ENCODE measurements at regions not wholly inside any gene's neighbourhood (a gene's known extent, or its start where the extent isn't known, plus 50 kb on each side); places are given as distances from the start of the nearest gene placed in this dataset.
"Not testable (repeated sequence)": the region's sequence is repeated elsewhere in the genome, so short reads cannot be mapped to it uniquely, and the experiment has no call there.

DNA sequence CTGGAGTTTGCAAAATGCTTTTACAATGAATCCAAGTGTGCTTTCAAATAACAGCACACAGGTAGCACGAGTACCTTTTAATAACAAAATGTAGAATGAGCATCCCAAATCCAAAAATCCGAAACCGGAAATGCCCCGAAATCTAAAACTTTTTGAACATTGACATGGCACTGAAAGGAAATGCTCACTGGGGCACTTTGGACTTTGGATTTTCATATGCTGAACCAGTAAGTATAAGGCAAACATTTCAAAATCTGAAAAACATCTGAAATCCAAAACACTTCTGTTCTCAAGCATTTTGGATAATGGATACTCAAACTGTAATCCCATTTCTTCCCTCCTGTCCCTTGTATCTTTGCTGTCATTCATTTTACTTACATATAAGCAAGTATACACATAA, 50.1 kb downstream of the GCNT4 start:
- DNase-seq (ENCODE audit: low read depth) = no peak

DNA sequence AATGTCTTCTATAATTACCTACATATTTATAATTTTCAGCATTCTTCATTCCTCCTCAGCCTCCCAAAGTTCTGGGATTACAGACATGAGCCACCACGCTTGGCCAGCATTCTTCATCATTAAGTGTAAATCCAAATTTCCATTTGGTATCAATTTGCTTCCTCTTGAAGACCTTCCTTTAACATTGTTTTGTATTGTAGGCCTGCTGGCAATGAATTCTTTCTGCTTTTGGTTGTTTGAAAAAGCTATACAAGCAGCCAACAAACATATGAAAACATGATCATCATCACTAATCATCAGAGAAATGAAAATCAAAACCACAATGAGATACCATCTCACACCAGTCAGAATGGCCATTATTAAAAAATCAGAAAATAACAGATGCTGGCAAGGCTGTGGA, 56.4 kb downstream of the GCNT4 start:
- DNase-seq (ENCODE audit: low read depth) = no peak

DNA sequence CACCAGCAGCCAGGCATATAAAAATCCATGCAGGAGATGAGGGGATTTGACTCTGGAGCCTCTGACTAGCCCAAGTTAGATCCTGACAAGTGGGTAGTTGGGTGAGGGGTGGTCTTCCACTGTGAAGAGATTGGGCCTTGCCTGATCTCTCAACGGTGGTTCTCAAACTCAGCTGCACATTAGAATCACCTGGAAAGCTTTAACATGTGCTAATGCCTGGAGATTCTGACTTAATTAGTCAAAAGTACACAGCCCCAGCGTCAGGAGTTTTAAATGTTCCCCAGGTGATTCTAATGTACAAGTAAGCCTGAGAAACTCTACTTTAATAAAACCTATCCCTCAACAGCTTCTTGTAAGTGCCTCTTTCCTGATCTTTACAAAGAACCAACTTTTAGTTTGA, 57.5 kb downstream of the GCNT4 start:
- DNase-seq (ENCODE audit: low read depth) = no peak

DNA sequence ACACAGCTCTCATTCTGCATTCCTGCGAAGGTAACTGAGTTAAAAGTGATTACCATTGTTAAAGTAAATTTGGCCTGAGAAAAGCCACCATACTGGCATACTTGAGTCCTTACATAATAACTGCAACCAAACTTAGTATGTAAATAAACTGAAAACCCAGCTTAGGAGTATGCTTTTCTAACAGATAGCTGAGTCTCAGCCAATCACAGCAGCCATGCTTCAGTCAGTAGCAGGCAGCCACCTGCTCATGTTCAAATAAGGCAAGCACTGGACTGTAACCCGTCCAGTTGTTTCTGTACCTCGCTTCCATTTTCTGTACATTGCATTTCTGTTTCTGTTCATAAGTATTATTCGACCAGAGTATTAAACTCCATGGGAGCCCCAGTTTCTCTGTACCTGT, 58.6 kb downstream of the GCNT4 start:
- DNase-seq (ENCODE audit: low read depth) = no peak

DNA sequence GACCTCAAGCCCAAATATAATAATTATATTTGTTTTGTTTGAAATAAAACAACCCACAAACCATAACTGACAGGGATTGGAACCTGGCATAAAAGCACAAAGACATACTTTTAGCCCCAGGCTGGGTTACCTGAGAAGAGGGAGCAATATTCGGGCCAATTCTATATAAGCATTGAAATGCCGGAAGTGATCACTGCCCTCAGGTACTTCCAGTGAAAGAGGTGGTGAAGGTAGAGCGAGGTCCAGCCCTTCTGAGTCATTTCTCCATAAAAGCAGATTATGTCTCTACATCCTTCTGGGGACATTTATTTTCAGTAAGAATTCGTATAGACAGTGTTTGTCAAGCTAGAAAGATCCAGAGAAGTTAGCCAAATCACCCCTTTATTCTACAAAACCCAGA, 59.6 kb downstream of the GCNT4 start:
- DNase-seq (ENCODE audit: low read depth) = no peak

DNA sequence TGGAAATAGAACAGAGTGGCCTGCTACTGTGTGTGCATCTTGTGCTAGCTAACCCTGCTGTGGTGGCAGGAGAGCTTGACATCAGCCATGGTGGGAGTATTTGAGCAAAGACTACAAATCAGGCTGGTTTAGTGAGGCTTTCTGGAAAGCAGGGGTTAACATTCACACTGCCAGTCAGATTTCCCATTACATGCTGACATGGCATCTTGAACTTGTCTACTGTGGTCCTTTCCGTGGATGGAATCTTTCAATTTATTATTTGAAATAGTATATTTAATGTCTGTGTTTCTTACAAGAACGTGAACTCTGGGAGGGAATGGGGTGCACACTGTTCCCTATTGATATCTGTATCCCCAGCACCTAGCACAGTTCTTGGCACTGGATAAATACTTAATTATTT, 60.8 kb downstream of the GCNT4 start:
- DNase-seq (ENCODE audit: low read depth) = no peak

DNA sequence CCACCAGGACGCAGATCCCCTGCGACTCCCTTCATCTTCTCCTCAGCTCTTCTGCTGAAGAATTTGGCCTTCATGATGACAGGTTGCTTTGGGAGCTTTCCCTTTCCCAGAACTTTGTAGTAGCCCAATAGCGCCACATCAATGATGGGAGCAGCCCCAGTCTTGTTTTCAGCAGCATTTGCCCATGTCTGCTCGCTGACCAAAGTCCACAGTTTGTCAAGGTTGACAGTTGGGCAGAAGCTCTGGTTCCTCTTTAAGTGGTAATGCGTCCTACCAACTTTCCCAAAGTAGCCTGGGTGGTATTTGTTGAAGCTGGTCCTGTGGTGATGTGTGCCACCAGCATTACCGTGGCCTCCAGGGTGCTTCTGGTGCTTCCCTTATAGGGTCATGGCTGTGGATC, 62.2 kb downstream of the GCNT4 start:
- no peak for DNase-seq (ENCODE audit: low read depth)

DNA sequence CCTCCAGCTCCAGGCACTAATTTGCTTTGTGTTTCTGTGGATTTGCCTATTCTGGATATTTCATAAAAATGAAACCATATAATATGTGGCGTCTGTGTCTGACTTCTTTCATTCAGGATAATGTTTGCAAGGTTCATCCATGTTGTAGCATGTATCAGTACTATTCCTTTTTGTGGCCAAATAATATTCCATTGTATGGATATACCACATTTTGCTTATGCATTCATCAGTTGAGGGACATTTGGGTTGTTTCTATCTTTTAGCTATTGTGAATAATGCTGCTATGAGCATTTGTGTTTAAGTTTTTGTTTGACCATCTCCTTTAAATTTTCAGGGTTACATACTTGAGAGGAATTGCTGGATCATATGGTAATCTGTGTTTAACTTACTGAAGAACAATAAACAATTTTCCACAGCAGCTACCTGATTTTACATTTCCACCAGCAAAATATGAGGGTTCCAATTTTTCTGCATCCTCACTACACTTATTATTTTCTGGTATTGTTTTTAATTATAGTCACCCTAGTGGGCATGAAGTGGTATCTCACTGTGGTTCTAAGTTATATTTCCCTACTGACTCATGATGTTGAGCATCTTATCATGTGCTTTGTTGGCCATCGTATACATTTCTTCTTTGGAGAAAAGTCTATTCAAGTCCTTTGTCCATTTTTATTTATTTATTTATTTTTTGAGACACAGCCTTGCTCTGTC, 63.9 kb downstream of the GCNT4 start:
- no peak for DNase-seq (ENCODE audit: low read depth)

DNA sequence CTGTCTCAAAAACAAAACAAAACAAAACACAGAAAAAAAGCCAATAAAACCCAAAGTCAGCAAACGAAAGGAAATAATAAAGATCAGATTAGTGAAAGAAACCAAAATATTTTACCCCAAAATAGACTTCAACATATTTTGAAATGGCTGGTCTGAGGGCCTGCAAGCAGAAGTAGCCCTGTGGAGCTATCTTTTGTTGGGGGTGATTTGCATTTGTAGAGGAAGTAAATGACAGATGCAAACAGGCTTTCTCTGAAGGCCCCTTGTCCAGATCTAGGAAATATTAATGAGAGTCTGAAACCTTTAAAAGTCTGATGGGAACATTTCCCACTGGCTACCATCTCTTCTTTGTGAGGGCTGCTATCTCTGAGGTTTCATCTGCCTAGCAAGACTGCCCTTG, 74.0 kb downstream of the GCNT4 start:
- no peak for DNase-seq (ENCODE audit: low read depth)

DNA sequence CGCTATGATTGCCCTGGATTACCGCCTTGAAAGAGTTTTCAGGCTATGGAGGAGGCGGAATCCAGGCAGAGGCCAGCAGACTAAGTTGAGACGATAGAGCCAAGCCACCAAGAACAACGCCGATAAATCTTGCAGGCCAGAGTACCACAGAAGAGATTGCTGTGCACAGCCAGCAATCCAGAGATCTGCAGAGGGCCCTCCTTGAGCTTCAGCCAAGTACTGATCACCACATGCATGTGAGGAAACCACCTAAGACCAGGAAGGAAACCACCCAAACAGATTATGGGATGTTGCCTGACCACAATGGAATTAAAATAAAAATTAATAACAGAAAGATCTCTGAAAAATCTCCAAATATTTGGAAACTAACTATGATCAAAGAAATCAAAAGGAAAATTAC, 74.9 kb downstream of the GCNT4 start:
- DNase-seq (ENCODE audit: low read depth) = no peak

DNA sequence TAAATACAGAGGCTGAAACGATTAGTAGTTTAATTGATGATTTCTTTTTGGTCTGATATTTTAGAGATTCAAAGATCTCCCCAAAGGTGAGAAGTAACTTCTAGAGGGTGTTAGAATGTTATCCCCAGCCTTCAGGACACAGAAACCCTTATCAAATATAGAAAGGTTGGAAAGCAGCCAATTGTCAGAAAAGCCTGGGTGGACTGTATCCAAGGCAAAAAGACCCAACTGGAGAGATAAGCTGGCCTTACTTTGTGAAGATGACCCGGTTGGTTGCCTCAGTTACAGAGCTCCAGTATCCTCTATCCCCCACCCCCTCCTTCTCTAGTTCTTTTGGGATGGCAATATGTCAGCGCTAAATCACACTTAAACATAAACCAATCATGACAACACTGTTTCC, 75.7 kb downstream of the GCNT4 start:
- DNase-seq (ENCODE audit: low read depth) = no peak

DNA sequence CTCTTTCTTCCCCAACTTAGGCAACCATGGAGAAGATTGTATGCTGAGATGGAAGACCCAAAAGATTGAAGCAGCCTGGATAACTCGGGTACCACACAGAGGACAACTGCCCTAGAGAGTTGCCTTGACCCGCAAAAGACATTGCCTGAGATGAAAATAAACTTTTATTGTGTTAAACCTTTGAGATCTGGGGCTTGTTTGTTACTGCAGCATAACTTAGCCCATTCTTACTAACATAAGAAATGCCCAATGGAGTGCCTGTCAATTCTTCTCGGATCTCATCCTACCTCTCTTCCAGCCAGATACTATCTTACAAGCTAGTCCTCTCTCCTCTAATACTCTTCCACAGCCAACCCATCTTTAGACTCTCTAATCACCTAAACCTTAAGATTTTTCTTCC, 76.8 kb downstream of the GCNT4 start:
- no peak for DNase-seq (ENCODE audit: low read depth)

DNA sequence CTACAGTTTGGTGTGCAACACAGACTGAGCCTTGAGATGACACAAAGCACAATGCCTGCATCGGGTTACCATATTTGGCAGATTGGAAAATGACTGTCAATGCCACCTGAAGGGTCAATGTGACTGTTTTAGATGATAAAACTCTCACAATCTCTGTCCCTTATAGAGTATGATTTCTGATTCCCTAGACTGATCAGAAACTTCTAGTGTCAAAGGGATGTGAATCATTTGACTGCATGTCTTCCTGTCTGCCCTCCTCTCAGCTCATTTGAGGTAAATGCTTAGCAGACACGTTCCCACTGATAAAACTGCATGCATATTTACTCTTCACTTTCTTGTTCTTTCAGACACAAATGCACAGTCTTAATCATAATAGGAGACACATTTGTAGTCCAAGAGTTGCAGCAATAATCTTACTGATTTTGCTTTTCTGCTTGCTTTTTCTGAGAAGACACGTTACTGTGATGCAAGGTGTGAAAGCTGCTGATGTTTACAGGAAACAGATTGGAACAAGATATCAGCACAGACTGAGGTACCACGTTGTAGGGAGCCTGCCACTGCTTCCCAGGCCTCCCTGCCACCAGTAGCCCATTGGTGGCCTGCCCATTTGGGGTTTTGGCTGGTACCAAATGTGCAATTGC, 77.8 kb downstream of the GCNT4 start:
- no peak for DNase-seq (ENCODE audit: low read depth)

DNA sequence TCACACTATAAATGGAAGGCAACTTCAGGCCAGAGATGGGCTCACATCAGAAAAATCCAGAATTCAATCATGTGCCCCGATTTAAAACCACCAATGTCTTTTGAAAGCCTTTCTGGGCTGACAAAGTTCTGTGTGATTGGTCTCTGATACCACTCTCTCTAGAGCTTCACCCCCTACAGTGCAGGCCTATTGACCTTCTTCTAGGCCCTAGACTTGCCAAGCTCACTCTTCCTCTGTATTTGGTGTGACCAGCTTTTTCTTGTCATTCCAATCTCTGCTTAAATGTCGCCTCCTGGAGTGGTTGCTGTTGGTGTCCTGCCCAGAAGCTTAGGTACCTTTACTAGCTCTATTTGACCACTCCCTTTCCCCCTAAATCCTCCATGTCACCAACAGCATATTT, 78.7 kb downstream of the GCNT4 start:
- no peak for DNase-seq (ENCODE audit: low read depth)

DNA sequence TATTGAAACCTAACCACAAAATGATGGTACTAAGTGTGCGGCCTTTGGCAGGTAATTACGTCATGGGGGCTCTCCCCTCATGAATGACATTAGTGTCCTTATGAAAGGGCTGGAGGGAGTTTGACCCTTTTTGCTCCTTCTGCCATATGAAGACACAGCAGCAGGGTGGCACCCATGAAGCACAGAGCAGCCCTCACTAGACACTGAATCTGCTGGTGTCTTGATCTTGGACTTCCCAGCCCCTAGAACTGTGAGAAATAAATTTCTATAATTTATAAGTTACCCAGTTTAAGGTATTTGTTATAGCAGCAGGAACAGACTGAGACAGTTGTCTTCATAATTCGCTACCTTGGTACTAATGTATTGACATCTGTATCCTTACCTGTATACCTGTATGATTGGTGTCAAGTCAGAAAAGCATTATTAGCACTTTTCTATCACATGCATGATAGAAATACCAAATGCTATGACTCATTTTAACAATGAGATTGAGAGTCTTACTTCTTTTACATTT, 80.4 kb downstream of the GCNT4 start:
- no peak for DNase-seq (ENCODE audit: low read depth)

DNA sequence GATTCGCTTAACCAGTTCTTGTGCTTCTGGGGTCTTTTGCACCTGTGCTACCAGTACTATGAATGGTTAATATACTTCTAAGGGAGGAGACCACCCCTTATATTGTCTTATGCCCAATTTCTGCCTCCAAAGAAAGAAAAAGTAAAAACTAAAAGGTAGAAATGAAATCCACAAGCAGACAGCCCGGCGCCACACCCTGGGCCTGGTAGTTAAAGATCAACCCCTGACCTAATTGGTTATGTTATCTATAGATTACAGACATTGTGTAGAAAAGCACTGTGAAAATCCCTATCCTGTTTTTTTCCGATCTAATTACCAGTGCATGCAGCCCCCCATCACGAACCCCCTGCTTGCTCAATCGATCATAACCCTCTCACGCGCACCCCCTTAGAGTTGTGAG, 81.5 kb downstream of the GCNT4 start:
- not testable (repeated sequence) for DNase-seq (ENCODE audit: low read depth)

DNA sequence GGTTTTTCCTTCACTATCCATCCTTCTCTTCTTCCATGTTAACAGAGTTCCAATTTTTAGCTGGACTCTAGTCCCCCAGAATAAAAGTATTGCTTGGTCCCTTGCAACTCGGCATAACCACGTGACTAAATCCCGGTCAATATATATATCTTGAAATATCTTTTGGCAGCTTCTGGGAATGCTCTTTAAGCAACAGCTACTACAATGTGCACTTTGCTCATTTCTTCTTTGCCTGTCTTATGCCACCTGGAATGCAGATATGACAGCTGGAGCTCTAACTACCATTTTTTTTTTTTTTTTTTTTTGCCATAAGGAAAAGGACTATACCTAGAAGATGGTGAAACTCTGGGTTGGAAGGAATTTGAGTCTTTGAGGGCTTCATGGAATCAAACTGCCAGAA, 82.6 kb downstream of the GCNT4 start:
- no peak for DNase-seq (ENCODE audit: low read depth)

DNA sequence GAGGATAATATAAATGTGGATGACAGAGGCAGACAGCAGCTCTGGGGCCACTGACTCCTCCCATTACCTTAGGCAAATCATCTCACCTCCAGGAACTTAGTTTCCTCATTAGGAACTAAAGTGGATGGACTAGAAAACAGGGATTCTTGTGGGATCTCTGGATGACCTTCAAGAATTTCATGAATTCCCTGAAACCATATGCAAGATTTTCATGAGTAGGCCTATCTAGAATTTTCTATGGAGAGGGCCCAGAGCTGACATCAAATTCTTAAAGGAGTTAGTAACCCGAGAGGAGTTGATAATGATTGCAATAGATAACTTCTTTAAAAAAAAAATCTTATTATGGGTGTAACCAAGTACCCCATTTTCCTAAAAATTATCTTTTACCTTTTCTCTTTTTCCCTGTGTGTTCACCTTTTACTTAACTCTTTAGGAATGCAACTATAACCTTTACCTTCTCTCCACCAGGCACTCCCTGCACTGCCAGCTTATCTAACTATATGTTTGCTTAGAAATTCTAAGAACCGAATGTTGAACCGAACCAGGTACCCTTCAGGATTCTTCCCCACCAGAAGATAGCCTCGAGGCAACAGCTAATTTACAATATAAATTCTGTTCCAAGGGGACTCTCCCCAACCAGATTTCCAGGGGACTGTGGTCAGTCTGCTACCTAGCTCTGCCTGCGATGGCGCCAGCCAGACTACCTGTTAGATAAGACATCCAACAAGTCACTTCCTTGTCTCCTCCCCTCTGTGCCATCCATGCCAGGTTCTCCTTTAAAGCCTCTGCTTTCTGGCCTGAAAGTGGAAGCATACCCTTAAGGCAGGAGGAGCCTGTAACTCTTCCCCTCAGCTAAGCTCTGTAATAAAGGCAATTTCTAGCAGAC, 86.0 kb downstream of the GCNT4 start:
- DNase-seq (ENCODE audit: low read depth) = no peak

DNA sequence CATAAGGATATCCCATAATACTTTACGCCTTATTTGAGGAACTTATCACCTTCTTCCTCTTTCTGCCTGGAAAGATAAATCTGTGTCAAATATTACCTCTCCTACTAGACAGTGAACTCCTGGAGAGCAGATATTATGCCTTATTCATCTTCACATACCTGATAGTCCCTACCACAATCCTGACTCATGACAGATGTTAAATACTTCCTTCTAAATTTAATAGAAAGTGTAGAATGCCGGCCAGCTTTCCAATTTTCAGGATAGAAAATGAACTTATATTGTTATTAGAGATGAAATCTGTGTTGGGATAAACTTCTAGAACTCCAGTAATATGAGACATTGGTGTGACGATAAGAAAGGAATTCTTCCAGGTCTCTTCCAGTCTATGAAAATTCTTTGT, 89.0 kb downstream of the GCNT4 start:
- no peak for DNase-seq (ENCODE audit: low read depth)

DNA sequence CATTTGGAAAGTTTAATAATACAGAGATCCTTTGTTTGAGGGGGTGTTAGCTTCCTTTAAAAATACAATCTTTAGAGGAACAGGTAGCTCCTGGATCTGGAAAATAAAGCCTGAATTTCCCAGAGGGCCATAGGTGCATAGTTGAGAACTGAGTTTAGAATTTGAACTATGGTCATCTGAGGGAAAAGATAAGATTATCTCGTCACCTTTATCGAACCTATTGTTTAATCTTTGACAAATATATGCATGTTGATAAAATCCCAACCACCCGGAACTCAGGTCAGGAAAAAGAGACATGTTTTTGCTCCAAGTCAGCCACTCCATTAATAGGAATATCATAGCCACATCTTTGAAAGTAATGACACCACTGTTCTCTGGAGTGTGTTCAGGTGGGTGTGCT, 91.7 kb upstream of the FAM169A start:
- no peak for DNase-seq (ENCODE audit: low read depth)

DNA sequence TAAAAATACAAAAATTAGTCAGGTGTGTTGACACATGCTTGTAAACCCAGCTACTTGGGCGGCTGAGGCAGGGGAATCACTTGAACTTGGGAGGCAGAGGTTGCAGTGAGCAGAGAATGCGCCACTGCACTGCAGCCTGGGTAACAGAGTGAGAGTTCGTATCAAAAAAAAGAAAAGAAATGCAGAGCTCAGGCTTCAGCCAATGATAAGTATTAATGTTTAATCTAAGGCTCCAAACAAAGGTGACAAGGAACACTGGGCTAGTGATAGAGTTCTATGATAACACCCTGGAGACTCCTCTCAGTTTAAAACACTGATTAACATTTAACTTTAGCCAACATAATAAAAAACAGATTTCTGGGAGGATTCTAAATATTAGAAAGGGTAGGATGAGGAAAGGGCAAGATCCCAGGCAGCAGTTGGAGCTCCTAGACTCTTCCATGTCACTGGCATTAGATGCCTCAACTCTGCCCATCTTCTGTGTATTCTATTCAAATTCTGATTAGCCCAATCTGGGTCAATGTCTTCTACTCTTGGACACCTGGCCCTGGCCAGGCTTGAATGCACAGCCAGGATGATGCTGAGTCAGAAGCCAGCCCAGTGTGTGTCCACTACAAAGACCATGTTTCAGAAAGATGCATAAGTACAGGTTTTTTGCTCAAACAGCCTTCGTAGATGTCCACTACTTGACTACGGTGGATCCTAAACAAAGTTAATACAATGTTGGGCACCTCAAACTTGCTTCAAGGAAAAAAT, 91.0 kb upstream of the FAM169A start:
- no peak for DNase-seq (ENCODE audit: low read depth)

DNA sequence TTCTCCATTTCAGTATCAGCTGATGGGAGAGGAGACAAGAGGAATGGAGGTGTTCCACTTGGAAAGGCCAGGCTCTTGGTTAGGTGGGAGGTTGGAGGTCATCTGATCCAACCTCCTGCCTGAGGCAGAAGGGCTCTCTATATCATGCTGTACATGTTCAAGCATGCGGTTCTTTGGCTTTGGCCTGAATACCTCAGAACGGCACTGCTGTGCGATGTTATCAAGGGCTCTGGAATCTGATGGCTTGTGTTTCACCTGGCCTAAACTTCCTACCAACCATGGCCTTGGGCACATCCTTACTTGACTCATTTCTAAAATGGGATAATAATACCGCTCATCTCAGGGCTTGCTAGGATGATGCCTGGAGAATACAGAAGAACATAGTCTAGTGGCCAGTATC, 90.1 kb upstream of the FAM169A start:
- no peak for DNase-seq (ENCODE audit: low read depth)
